ENCODE measurements at regions not wholly inside any gene's neighbourhood (a gene's known extent, or its start where the extent isn't known, plus 50 kb on each side); places are given as distances from the start of the nearest gene placed in this dataset.

DNA sequence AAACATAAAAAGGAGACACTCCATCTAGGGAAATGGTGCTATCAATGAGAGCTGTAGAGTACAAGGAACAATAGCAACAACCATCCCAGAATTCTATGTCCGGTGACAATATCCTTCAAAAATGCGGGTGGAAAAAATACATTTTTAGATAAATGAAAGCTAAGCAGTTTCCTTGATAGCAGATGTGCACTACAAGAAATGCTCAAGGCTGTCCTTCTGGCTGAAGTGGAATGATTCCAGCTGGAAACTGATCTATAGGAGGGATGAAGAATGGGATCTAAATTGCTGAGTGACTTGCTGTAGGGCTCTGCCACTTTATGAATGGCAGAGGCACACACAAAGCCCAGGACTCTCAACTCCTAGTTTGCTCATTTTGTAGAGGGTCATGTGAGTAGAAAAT is 763.1 kb downstream of the C6orf118 start:
- no peak for DNase-seq

- no peak for DNase-seq
Measured at GRCh38 chr6:164534070-164534766, 775.2 kb downstream of the C6orf118 start.

DNA sequence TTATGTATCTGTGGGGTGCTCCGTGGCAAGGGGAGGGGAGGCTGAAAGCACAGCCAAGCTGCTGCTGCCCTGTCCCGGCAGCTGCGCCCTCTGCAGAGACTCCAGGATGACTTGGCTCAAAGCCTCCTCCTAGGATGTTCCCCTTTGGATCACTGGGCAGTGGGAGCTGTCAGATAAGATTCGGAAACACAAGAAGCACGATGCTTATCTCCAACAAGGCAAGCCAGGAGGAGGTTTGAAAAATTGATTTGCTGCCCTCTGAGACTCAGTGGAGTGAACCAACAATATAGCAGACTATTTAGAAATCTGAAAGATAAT is 776.4 kb downstream of the C6orf118 start:
- no peak for DNase-seq

- DNase-seq = no peak
Measured at GRCh38 chr6:164532198-164533044, 777.0 kb downstream of the C6orf118 start.

GRCh38 chr6:164531736-164532135 is 777.7 kb downstream of the C6orf118 start:
- no peak for DNase-seq

DNA sequence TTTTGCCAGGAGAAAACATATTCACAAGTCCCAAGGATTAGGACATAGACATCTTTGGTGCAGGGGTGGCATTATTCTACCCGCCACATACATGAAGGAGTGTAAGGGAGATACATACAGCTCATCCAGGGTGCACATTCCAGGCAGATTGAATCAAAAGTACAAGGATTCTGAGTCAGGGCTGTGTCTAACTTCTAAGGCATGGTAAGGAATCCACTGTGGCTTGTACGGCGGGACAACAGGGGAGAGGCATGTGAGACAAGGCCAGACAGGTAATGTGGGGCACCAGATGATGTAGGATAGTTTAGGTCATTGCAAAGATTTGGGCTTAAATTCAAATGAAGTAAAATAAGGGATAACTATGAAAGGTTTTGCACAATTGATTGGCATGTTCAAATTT is 780.9 kb downstream of the C6orf118 start:
- no peak for DNase-seq

DNA sequence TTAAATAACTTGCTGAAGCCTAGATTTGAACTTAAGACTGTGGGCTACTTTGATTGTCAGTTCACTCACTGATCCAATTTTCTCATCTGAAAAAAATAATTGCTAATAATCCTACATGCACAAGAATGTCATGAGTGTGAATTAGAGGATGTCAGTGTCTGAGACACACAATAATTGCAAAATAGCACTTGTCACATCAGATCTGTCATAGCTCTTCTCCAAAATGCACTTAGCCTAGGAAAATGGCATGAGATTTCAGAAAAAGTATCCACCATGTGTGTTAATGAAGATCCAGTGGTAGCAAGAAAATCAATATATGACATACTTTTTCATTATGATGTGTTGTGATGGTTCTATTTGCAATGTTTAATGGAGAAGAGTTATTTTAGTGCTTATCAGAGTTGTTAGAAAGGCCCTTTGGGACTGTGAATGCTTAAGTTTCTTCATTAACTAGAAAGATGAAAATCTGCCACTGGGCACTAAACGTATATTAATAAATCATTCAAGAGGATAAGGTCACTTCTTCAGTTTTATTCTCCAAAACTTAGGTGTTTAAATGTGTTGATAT is 786.2 kb downstream of the C6orf118 start:
- no peak for DNase-seq

DNA sequence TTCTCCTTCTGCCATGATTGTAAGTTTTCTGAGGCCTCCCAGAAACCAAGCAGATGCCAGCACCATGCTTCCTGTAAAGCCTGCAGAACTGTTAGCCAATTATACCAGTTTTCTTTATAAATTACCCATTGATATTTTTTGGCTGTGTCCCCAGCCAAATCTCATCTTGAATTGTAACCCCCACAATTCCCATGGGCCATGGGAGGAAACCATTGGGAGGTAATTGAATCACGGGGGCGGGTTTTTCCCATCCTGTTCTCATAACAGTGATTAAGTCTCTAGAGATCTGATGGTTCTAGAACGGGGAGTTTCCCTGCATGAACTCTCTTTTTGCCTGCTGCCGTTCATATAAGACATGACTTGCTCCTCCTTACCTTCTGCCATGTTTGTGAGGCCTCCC is 788.5 kb downstream of the C6orf118 start:
- DNase-seq = no peak

- no peak for DNase-seq
Measured at GRCh38 chr6:164507206-164507940, 802.0 kb downstream of the C6orf118 start.

GRCh38 chr6:164505425-164505824 is 804.0 kb downstream of the C6orf118 start:
- DNase-seq = no peak

GRCh38 chr6:164502833-164503232 is 806.6 kb downstream of the C6orf118 start:
- DNase-seq = no peak

GRCh38 chr6:164495882-164496495 is 813.4 kb downstream of the C6orf118 start:
- no peak for DNase-seq

DNA sequence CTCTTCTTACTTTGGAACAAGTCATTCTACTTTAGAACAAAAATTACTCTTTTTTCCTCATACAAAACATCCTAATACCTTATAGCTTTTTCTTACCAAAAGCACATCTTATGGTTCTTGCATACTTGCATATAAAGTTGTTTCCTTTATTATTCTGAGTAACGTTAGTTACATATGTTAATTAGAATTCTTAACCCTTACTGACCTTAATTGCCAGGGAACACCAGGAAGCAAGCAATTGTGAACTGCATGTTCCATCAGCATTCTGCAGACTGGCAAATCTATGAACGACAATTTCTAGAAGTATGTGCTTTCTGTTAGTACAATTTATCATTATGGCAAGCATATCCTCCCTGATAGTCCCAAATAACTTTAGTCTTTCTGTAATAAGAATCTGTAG is 831.0 kb downstream of the C6orf118 start:
- DNase-seq = no peak

DNA sequence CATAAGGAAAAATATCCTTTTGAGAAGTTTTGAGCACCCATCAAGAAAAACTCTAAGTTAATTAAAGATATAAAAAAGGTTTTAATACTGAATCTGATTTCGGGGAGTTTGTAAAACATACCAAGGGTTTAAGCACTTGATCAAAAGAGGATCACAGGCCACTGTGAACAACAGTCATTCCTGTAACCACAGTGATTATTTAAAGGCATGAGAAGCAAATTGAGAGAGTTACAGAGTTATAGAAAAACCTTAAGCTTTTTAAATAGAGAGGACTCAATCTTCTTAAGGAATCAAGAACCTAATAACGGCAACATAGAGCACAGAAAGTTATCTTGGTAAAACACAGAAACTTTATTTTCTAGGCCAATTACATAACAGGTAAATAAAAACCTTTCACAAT is 831.6 kb downstream of the C6orf118 start:
- DNase-seq = no peak

- DNase-seq = no peak
Measured at GRCh38 chr6:164477101-164477500, 832.3 kb downstream of the C6orf118 start.

- DNase-seq = no peak
Measured at GRCh38 chr6:164469276-164469949, 840.0 kb downstream of the C6orf118 start.

DNA sequence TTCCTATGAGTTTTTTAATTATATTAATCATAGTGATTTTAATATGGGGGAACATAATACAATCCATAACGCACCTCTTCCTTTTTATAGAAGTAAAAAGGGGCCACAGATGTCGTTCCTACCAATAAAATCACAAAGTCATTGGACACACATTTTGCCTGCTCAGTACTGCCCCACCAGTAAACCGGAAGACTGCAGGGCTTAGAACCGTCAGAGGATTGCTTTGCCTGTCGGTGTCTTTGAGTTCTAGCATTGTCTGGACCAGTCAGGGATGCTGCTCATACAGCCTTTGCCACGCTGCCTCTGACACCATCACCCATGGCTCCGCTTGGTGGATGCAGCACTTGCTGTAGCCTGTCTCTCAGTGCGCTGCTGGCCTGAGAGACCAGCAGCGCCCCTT is 853.6 kb downstream of the C6orf118 start:
- no peak for DNase-seq

DNA sequence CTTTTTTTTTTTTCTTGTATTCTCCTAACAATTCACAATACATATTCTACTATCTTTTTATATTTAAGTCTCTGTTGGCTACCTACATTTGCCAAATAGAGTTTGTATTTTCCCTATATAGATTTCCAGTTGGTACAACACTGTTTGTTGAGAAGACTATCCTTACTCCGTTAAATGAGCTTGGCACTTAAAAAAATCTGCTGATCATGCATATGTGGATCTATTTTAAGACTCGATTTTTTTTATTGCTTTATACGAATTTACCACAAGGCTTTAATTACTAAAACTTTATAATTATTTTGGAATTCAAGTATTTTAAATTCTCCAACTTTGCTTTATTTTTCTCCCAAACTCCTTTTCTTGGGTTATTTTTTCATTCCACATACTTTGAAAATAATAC is 855.6 kb downstream of the C6orf118 start:
- DNase-seq = no peak

GRCh38 chr6:164442572-164442971 is 866.8 kb downstream of the C6orf118 start:
- DNase-seq = no peak

DNA sequence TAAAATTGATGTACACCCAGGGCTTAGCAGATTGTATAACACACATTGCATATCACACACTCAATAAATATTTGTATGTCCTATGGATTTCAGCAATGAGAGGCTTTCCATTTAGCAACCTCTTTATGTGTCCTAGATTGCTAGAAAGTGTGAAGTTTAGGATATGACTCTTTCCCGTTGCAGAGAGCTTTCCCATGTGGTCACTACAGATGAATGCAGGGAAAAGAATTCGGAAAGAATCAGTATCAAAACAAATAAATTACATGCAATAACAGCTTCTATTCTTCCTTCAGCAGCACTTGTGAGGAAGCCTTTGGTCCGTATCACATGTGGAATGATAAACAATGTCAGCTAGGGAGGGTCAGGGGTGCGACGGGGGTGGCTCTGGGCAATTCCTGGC is 870.1 kb downstream of the C6orf118 start:
- no peak for DNase-seq

GRCh38 chr6:164436976-164437375 is 872.4 kb downstream of the C6orf118 start:
- DNase-seq = no peak

DNA sequence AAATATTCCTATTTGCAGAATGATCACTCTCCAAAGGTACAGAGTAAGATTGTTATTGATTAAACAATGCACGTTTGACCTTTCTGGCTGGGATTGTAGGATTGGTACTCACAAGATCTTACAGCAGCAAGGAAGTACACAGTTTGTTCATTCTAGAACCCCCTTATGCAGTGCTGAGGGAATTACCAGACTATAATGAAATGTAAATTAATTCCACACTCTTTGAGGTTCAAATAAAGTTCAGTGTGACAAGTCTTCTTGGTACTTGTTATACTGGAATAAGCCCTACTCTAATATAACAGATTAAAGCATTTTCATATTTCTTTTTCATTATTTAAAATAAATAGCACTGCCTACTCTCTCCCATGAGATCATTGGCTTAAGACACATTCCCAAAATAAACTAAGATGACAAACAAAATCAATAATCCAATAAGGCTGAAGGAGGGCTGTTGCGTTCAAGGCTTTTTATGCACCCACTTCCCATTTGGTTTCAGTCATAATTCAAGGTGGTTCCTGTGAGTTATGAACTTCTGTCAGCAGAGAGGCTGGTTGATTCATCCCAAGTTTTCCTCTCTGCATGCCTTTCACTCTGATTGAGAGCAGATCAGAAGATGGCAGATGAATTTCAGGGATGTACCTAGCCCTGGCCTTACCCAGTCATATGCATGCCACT is 881.5 kb downstream of the C6orf118 start:
- no peak for DNase-seq
